PC-3 (cell line): ENCODE measurements at regions not wholly inside any gene's neighbourhood (a gene's known extent, or its start where the extent isn't known, plus 50 kb on each side); places are given as distances from the start of the nearest gene placed in this dataset.
"Not testable (repeated sequence)": the region's sequence is repeated elsewhere in the genome, so short reads cannot be mapped to it uniquely, and the experiment has no call there.

Experiments
- ATAC-seq: fragments of 200-7000 bp; cut with Tn5 transposase; 2 replicates; pipeline ENCODE4 v1.9.1; 2020; ENCODE audit warnings: mild to moderate bottlenecking, moderate library complexity
- BruUV-seq: library from RNA; stranded (reverse); fragments of 400-500 nt; replicated peaks from 2 replicates; lab custom pipeline; 2021; lab: Mats Ljungman, UMichigan
- CTCF ChIA-PET: fragments of 300-600 bp; sonication (Branson Sonifier 250); formaldehyde crosslinking; loops from one replicate; lab custom pipeline; 2022; ENCODE audit warnings: antibody characterized with exemption; lab: Charles Lee
- POLR2A ChIA-PET: fragments of 300-600 bp; sonication (Branson Sonifier 250); formaldehyde crosslinking; loops from one replicate; lab custom pipeline; 2022; ENCODE audit warnings: antibody characterized with exemption; ENCODE audit not compliant: unreplicated experiment; lab: Charles Lee
- DNase-seq: peaks from one replicate; pipeline ENCODE4 v3.0.0-alpha.2; 2015
- H2AFZ ChIP-seq: fragments of 300-600 bp; sonication (generic); 2 replicates; pipeline ENCODE4 v1.6.0; 2016; ENCODE audit warnings: antibody characterized with exemption, low read length
- H3F3A ChIP-seq: fragments of 300-600 bp; sonication (generic); one replicate; pipeline ENCODE4 v1.6.0; 2017; ENCODE audit warnings: antibody characterized with exemption, low read length, control low read depth, mild to moderate bottlenecking; ENCODE audit not compliant: unreplicated experiment
- H3K27ac ChIP-seq: fragments of 300-600 bp; sonication (generic); 2 replicates; pipeline ENCODE4 v1.5.1; 2016; ENCODE audit warnings: mild to moderate bottlenecking, low read length
- H3K27me3 ChIP-seq: fragments of 300-600 bp; sonication (generic); 2 replicates; pipeline ENCODE4 v1.6.1; 2016; ENCODE audit warnings: low read length, mixed read lengths
- H3K36me3 ChIP-seq: fragments of 300-600 bp; sonication (generic); 2 replicates; pipeline ENCODE4 v1.6.1; 2016; ENCODE audit warnings: low read depth, mixed run types, low read length, mixed read lengths
- H3K4me1 ChIP-seq: fragments of 300-600 bp; sonication (generic); 2 replicates; pipeline ENCODE4 v1.5.1; 2016; ENCODE audit warnings: low read length; ENCODE audit not compliant: insufficient read depth
- H3K4me2 ChIP-seq: fragments of 300-600 bp; sonication (generic); 2 replicates; pipeline ENCODE4 v1.6.0; 2016; ENCODE audit warnings: low read length
- H3K4me3 ChIP-seq: fragments of 300-600 bp; sonication (generic); 2 replicates; pipeline ENCODE4 v1.5.1; 2016; ENCODE audit warnings: mild to moderate bottlenecking, low read length, mixed read lengths
- H3K79me2 ChIP-seq: fragments of 300-600 bp; sonication (generic); 2 replicates; pipeline ENCODE4 v1.6.1; 2017; ENCODE audit warnings: low read length, mixed read lengths
- H3K9ac ChIP-seq: fragments of 300-600 bp; sonication (generic); 2 replicates; pipeline ENCODE4 v1.6.0; 2016; ENCODE audit warnings: mild to moderate bottlenecking, low read length
- H3K9me2 ChIP-seq: fragments of 300-600 bp; sonication (generic); replicated peaks from 2 replicates; pipeline ENCODE4 v1.6.1; 2016; ENCODE audit warnings: mixed run types, low read length, mixed read lengths
- H3K9me3 ChIP-seq: fragments of 300-600 bp; sonication (generic); 2 replicates; pipeline ENCODE4 v1.6.1; 2016; ENCODE audit warnings: low read length, mixed read lengths
- H4K20me1 ChIP-seq: fragments of 300-600 bp; sonication (generic); 2 replicates; pipeline ENCODE4 v1.6.1; 2016; ENCODE audit warnings: low read length, mixed read lengths
- CTCF ChIP-seq: fragments of 300-600 bp; sonication (generic); conservative IDR thresholded peaks from 2 replicates; pipeline ENCODE4 v1.5.1; 2017; ENCODE audit warnings: antibody characterized with exemption, low read depth, mild to moderate bottlenecking, low read length
- EZH2 ChIP-seq: fragments of 300-600 bp; sonication (generic); IDR thresholded peaks from one replicate; pipeline ENCODE4 v1.6.1; 2017; ENCODE audit warnings: antibody characterized with exemption, mild to moderate bottlenecking, low read length; ENCODE audit not compliant: unreplicated experiment
- EZH2phosphoT487 ChIP-seq: fragments of 300-600 bp; sonication (generic); IDR thresholded peaks from 2 replicates; pipeline ENCODE4 v1.6.1; 2018; ENCODE audit warnings: mild to moderate bottlenecking, antibody characterized with exemption, low read length, borderline replicate concordance
- intact Hi-C: fragments of 100-400 bp; cut with micrococcal nuclease; formaldehyde crosslinking; loops from 2 replicates; pipeline ENCODE4 v1.9.0; 2023

GRCh38 chr6:131443514-131443913 lies 129.5 kb upstream of the ARG1 start:
- H3K79me2 ChIP-seq, result no peaks in the 10 kb centered on the region
- no peak overlapping the region for H3K4me2 ChIP-seq
- no peaks in the 10 kb centered on the region for H3K9me3 ChIP-seq
- no peak overlapping the region for H2AFZ ChIP-seq
- ChIA-PET CTCF (no interaction called here), POLR2A (no interaction called here)
- H3F3A ChIP-seq, result no peaks in the 10 kb centered on the region
- TF ChIP-seq CTCF (no peak), EZH2phosphoT487 (no peak), EZH2 (no peak)
- no TSS peak for BruUV-seq
- H3K27me3 ChIP-seq, result no peaks in the 10 kb centered on the region
- DNase-seq (no peak), ATAC-seq (no peak)
- no peak overlapping the region for H3K27ac ChIP-seq
- no peak overlapping the region for H3K4me3 ChIP-seq
- no peak overlapping the region for H3K9ac ChIP-seq
- intact Hi-C loops, result no loop called here
- H3K36me3 ChIP-seq, result no peaks in the 10 kb centered on the region
- no peaks in the 10 kb centered on the region for H4K20me1 ChIP-seq
- H3K9me2 ChIP-seq, result no peaks in the 10 kb centered on the region
- H3K4me1 ChIP-seq, result no peaks in the 10 kb centered on the region

GRCh38 chr6:131445356-131445755 lies 127.7 kb upstream of the ARG1 start:
- H3K79me2 ChIP-seq, ATAC-seq, H3K4me1 ChIP-seq, H3F3A ChIP-seq, H3K9me2 ChIP-seq, H3K9ac ChIP-seq, H2AFZ ChIP-seq, CTCF ChIA-PET, H3K4me3 ChIP-seq, H3K9me3 ChIP-seq, H3K27me3 ChIP-seq, H3K4me2 ChIP-seq, H4K20me1 ChIP-seq, H3K27ac ChIP-seq, POLR2A ChIA-PET, BruUV-seq, DNase-seq, intact Hi-C loops, H3K36me3 ChIP-seq: not testable (repeated sequence)

GRCh38 chr6:131450861-131451260 lies 122.2 kb upstream of the ARG1 start:
- Histone ChIP-seq H2AFZ (no peak overlapping the region), H3K9me3 (no peaks in the 10 kb centered on the region), H3K9ac (no peak overlapping the region), H3K4me1 (no peaks in the 10 kb centered on the region), H3K27ac (no peak overlapping the region), H4K20me1 (no peaks in the 10 kb centered on the region), H3K4me3 (no peak overlapping the region), H3K79me2 (no peaks in the 10 kb centered on the region), H3K27me3 (no peaks in the 10 kb centered on the region), H3K36me3 (no peaks in the 10 kb centered on the region), H3K9me2 (no peaks in the 10 kb centered on the region), H3F3A (no peaks in the 10 kb centered on the region), H3K4me2 (no peak overlapping the region)
- intact Hi-C loops, result no loop called here
- POLR2A ChIA-PET, result no interaction called here
- TF ChIP-seq CTCF, result no peak
- no peak for TF ChIP-seq EZH2phosphoT487
- no peak for TF ChIP-seq EZH2
- CTCF ChIA-PET, result no interaction called here
- DNase-seq (no peak), ATAC-seq (no peak)
- no TSS peak for BruUV-seq
